GM12878 (cell line): ENCODE measurements at regions not wholly inside any gene's neighbourhood (a gene's known extent, or its start where the extent isn't known, plus 50 kb on each side); places are given as distances from the start of the nearest gene placed in this dataset.

ENCODE experiments used
- ATAC-seq: fragments of 200-7000 bp; cut with Tn5 transposase; 3 replicates; pipeline ENCODE4 v1.9.1; 2020; ENCODE audit warnings: mild to moderate bottlenecking, moderate library complexity
- BruUV-seq: library from RNA; stranded (reverse); fragments of 400-500 nt; replicated peaks from 2 replicates; lab custom pipeline; 2021; lab: Mats Ljungman, UMichigan
- CTCF ChIA-PET: fragments of 300-600 bp; sonication (Branson Sonifier 250); formaldehyde crosslinking; extraction: SDS; loops from one replicate; lab custom pipeline; 2021; ENCODE audit warnings: inconsistent platforms; lab: Yijun Ruan, JAX
- POLR2A ChIA-PET: fragments of 350-600 bp; formaldehyde crosslinking; extraction: SDS; loops from one replicate; lab custom pipeline; 2021; ENCODE audit warnings: inconsistent platforms; lab: Charles Lee
- RAD21 ChIA-PET: fragments of 300-600 bp; sonication (Branson Sonifier 250); formaldehyde crosslinking; loops from one replicate; lab custom pipeline; 2023; ENCODE audit warnings: antibody characterized with exemption; ENCODE audit not compliant: unreplicated experiment; lab: Charles Lee
- SMC1A ChIA-PET: fragments of 300-600 bp; sonication (Branson Sonifier 250); formaldehyde crosslinking; loops from one replicate; lab custom pipeline; 2023; ENCODE audit not compliant: unreplicated experiment, uncharacterized antibody; lab: Charles Lee
- DNase-seq: peaks from one replicate; pipeline ENCODE4 v3.0.0-alpha.2; 2011; ENCODE audit warnings: low read depth, low spot score
- FAIRE-seq: peaks from 3 replicates; lab custom pipeline; 2011; peaks lifted over from hg19 to GRCh38; lab: Jason Lieb, UNC
- H2AFZ ChIP-seq: 2 replicates; pipeline ENCODE4 v1.6.0; 2011; ENCODE audit warnings: low read depth, low read length, control low read depth; ENCODE audit not compliant: control insufficient read depth
- H3K27ac ChIP-seq: 2 replicates; pipeline ENCODE4 v1.5.1; 2011; ENCODE audit warnings: control low read depth; ENCODE audit not compliant: control insufficient read depth, insufficient read depth
- H3K27me3 ChIP-seq, 2 experiments: replicated peaks in 1 of 2; 2 replicates each; pipeline versions ENCODE4 v1.6.0 to v1.6.1; 2011; ENCODE audit warnings: low read length in 1 of 2; ENCODE audit not compliant: control insufficient read depth in 2 of 2, insufficient read depth in 2 of 2
- H3K36me3 ChIP-seq, 2 experiments: 2 replicates each; pipeline ENCODE4 v1.5.1; 2011; ENCODE audit warnings: low read length in 1 of 2; ENCODE audit not compliant: control insufficient read depth in 2 of 2, insufficient read depth in 2 of 2
- H3K4me1 ChIP-seq: 2 replicates; pipeline ENCODE4 v1.6.1; 2011; ENCODE audit warnings: mild to moderate bottlenecking, low read length, moderate library complexity, mixed read lengths; ENCODE audit not compliant: control insufficient read depth, insufficient read depth
- H3K4me2 ChIP-seq: 2 replicates; pipeline ENCODE4 v1.6.0; 2011; ENCODE audit warnings: control low read depth; ENCODE audit not compliant: control insufficient read depth, insufficient read depth
- H3K4me3 ChIP-seq: fragments of 200-600 bp; sonication (generic); 2 replicates; pipeline ENCODE4 v1.5.1; 2016
- H3K79me2 ChIP-seq: 2 replicates; pipeline ENCODE4 v1.6.0; 2011; ENCODE audit warnings: low read length; ENCODE audit not compliant: control insufficient read depth, insufficient read depth
- H3K9ac ChIP-seq: 2 replicates; pipeline ENCODE4 v1.8.0; 2011; ENCODE audit warnings: low read length, control low read depth, mixed read lengths; ENCODE audit not compliant: control insufficient read depth, insufficient read depth
- H3K9me3 ChIP-seq: replicated peaks from 3 replicates; pipeline ENCODE4 v1.5.1; 2011; ENCODE audit warnings: mild to moderate bottlenecking, low read length; ENCODE audit not compliant: control insufficient read depth, insufficient read depth
- H4K20me1 ChIP-seq: 2 replicates; pipeline ENCODE4 v1.6.0; 2011; ENCODE audit not compliant: control insufficient read depth, insufficient read depth
- ASH2L ChIP-seq: fragments of 300-600, 200-600 bp; sonication (generic); IDR thresholded peaks from 2 replicates; pipeline ENCODE4 v1.6.1; 2017; ENCODE audit warnings: low read depth, mild to moderate bottlenecking, borderline replicate concordance
- CBX5 ChIP-seq: sonication (generic); IDR thresholded peaks from 2 replicates; pipeline ENCODE4 v1.6.1; 2016; ENCODE audit warnings: low read depth, moderate library complexity, mild to moderate bottlenecking, inconsistent platforms
- HSF1 ChIP-seq: fragments of 150-350 bp; IDR thresholded peaks from 2 replicates; pipeline ENCODE4 v1.6.1; 2014; ENCODE audit warnings: mild to moderate bottlenecking, low read depth, low read length
- NKRF ChIP-seq: fragments of 450-650 bp; conservative IDR thresholded peaks from 2 replicates; pipeline ENCODE4 v1.6.1; 2017; ENCODE audit warnings: mild to moderate bottlenecking, moderate library complexity
- STAT1 ChIP-seq: fragments of 450-650 bp; conservative IDR thresholded peaks from 2 replicates; pipeline ENCODE4 v1.6.1; 2014; ENCODE audit warnings: antibody characterized with exemption, mild to moderate bottlenecking
- WGBS: methylation state at CpG from one replicate; pipeline ENCODE4 v1.1.6; 2016; ENCODE audit warnings: low lambda C conversion rate; ENCODE audit not compliant: insufficient replicate concordance, insufficient coverage; ENCODE audit errors: missing lambda C conversion rate; 5-methylcytosine and 5-hydroxymethylcytosine counted together
- in situ Hi-C: fragments of 300-500 bp; cut with MboI; formaldehyde crosslinking; loops from 9 replicates; pipeline ENCODE4 v1.14.3; 2018; ENCODE audit warnings: mixed read lengths
- intact Hi-C: fragments of 100-400 bp; cut with micrococcal nuclease; formaldehyde crosslinking; loops from one replicate; pipeline ENCODE4 v1.14.2; 2022; ENCODE audit not compliant: unreplicated experiment
- TF ChIP-seq, protein P1 (sequence below): fragments of 450-650 bp; IDR thresholded peaks from 2 replicates; pipeline ENCODE4 v1.6.1; 2018; ENCODE audit warnings: borderline replicate concordance, mild to moderate bottlenecking; ENCODE audit not compliant: partially characterized antibody

GRCh38 chr18:8471372-8471771 lies 137.9 kb upstream of the RAB12 start:
- intact Hi-C loops, result no loop called here
- DNase-seq (no peak), FAIRE-seq (no peak), ATAC-seq (no peak)
- POLR2A ChIA-PET, result no interaction called here
- Histone ChIP-seq H3K9ac (no peak overlapping the region), H3K27ac (no peak overlapping the region), H2AFZ (no peak overlapping the region), H3K4me3 (no peak overlapping the region), H3K27me3 (peaks cover 1 to 3% of the 10 kb centered on the region in 2 experiments; a peak in 2 of 4 replicates), H3K9me3 (no peaks in the 10 kb centered on the region), H3K4me1 (no peaks in the 10 kb centered on the region), H3K4me2 (no peak overlapping the region), H3K79me2 (no peaks in the 10 kb centered on the region), H3K36me3 (no peaks in the 10 kb centered on the region), H4K20me1 (no peaks in the 10 kb centered on the region)
- WGBS, result 57% methylated on average over 6 of the region's 6 CpGs
- no TSS peak for BruUV-seq
- CTCF ChIA-PET, result interaction anchor here (1.8 kb wide), 1 partner anchor 14 kb away, joined by 4 read pairs; no protein-coding TSS in a partner anchor
- in situ Hi-C loops, result no loop called here
- TF ChIP-seq NKRF, result no peak
- SMC1A ChIA-PET, result interaction anchor here (0.6 kb wide), 1 partner anchor 1551 kb away, joined by 3 read pairs; no protein-coding TSS in a partner anchor
- RAD21 ChIA-PET, result no interaction called here

- in situ Hi-C loops, result loop anchor here (25.0 kb wide), 1 partner anchor 513 kb away; no protein-coding TSS in a partner anchor
- Histone ChIP-seq H3K4me2 (no peak overlapping the region), H3K4me1 (no peaks in the 10 kb centered on the region), H4K20me1 (no peaks in the 10 kb centered on the region), H3K9ac (no peak overlapping the region), H3K27me3 (no peaks in the 10 kb centered on the region; a peak in 2 of 4 replicates), H3K27ac (no peak overlapping the region), H3K79me2 (no peaks in the 10 kb centered on the region), H3K36me3 (no peaks in the 10 kb centered on the region), H3K9me3 (no peaks in the 10 kb centered on the region), H2AFZ (no peak overlapping the region), H3K4me3 (no peak overlapping the region)
- ChIA-PET RAD21 (no interaction called here), CTCF (no interaction called here), POLR2A (no interaction called here), SMC1A (no interaction called here)
- FAIRE-seq, result no peak
- intact Hi-C loops, result no loop called here
- TF ChIP-seq HSF1, result no peak
- no peak for TF ChIP-seq ASH2L
- TF ChIP-seq CBX5, result no peak
- no peak for TF ChIP-seq STAT1
- TF ChIP-seq, protein P1, sequence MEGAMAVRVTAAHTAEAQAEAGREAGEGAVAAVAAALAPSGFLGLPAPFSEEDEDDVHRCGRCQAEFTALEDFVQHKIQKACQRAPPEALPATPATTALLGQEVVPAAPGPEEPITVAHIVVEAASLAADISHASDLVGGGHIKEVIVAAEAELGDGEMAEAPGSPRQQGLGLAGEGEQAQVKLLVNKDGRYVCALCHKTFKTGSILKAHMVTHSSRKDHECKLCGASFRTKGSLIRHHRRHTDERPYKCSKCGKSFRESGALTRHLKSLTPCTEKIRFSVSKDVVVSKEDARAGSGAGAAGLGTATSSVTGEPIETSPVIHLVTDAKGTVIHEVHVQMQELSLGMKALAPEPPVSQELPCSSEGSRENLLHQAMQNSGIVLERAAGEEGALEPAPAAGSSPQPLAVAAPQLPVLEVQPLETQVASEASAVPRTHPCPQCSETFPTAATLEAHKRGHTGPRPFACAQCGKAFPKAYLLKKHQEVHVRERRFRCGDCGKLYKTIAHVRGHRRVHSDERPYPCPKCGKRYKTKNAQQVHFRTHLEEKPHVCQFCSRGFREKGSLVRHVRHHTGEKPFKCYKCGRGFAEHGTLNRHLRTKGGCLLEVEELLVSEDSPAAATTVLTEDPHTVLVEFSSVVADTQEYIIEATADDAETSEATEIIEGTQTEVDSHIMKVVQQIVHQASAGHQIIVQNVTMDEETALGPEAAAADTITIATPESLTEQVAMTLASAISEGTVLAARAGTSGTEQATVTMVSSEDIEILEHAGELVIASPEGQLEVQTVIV, result no peak
- ATAC-seq, result no peak
- DNase-seq, result no peak
- BruUV-seq, result no TSS peak
- WGBS, result 15% methylated on average over 3 of the region's 3 CpGs
Observed at GRCh38 chr18:8474661-8475060, 134.6 kb upstream of the RAB12 start.
